Panc1 (cell line): ENCODE measurements at regions not wholly inside any gene's neighbourhood (a gene's known extent, or its start where the extent isn't known, plus 50 kb on each side); places are given as distances from the start of the nearest gene placed in this dataset.

ENCODE experiments used
- POLR2AphosphoS5 ChIP-seq: IDR thresholded peaks from 2 replicates; pipeline ENCODE4 v1.6.1; 2012; ENCODE audit warnings: mild to moderate bottlenecking, low read depth, low read length, moderate library complexity
- SIN3A ChIP-seq: IDR thresholded peaks from 2 replicates; pipeline ENCODE4 v1.6.1; 2012; ENCODE audit warnings: low read depth, mild to moderate bottlenecking, low read length, moderate library complexity, borderline replicate concordance; ENCODE audit not compliant: insufficient read depth
- TF ChIP-seq, protein P1 (sequence below): fragments of 450-650 bp; IDR thresholded peaks from 2 replicates; pipeline ENCODE4 v1.5.1; 2017; ENCODE audit warnings: mild to moderate bottlenecking

DNA sequence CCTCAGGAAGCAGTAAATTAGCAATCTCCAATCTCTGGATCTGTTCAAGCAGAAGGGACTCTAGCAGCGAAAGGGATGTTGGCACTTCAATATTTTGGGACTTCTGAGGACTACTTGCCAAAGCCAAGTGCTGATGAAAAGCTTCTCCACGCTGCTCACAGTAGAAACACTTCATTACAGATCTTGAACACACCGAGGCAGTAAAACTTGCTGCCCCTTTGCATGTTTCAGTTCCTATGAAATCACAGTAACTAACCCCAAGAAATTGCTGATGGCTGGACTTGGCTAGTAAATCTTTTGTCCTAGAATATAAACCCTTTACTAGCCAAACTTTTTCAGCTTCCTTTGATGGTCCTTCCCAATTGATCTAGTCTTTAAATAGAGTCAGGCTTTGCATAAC lies 750.5 kb upstream of the GRM7 start:
- TF ChIP-seq, protein P1, sequence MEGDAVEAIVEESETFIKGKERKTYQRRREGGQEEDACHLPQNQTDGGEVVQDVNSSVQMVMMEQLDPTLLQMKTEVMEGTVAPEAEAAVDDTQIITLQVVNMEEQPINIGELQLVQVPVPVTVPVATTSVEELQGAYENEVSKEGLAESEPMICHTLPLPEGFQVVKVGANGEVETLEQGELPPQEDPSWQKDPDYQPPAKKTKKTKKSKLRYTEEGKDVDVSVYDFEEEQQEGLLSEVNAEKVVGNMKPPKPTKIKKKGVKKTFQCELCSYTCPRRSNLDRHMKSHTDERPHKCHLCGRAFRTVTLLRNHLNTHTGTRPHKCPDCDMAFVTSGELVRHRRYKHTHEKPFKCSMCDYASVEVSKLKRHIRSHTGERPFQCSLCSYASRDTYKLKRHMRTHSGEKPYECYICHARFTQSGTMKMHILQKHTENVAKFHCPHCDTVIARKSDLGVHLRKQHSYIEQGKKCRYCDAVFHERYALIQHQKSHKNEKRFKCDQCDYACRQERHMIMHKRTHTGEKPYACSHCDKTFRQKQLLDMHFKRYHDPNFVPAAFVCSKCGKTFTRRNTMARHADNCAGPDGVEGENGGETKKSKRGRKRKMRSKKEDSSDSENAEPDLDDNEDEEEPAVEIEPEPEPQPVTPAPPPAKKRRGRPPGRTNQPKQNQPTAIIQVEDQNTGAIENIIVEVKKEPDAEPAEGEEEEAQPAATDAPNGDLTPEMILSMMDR, result no peak
- no peak for TF ChIP-seq SIN3A
- no peak for TF ChIP-seq POLR2AphosphoS5
